Keratinocyte (primary cell): ENCODE measurements at regions not wholly inside any gene's neighbourhood (a gene's known extent, or its start where the extent isn't known, plus 50 kb on each side); places are given as distances from the start of the nearest gene placed in this dataset.

Experiments
- DNase-seq: peaks from one replicate; pipeline ENCODE4 v3.0.0-alpha.2; 2011; ENCODE audit warnings: low read depth, missing footprints, low spot score
- FAIRE-seq: peaks from 2 replicates; lab custom pipeline; 2011; peaks lifted over from hg19 to GRCh38; lab: Jason Lieb, UNC
- H2AFZ ChIP-seq: 2 replicates; pipeline ENCODE4 v1.6.0; 2012; ENCODE audit warnings: low read length, control low read depth, inconsistent platforms; ENCODE audit not compliant: control insufficient read depth
- H3K27ac ChIP-seq: 2 replicates; pipeline ENCODE4 v1.5.1; 2011; ENCODE audit warnings: low read length; ENCODE audit not compliant: control insufficient read depth, insufficient read depth
- H3K27me3 ChIP-seq: 3 replicates; pipeline ENCODE4 v1.6.0; 2011; ENCODE audit warnings: low read length; ENCODE audit not compliant: control insufficient read depth, insufficient read depth; ENCODE audit errors: extremely low read depth
- H3K36me3 ChIP-seq, 2 experiments: 2 replicates in 1 of 2; 3 replicates in 1 of 2; pipeline ENCODE4 v1.5.1; 2011; ENCODE audit warnings: low read length in 2 of 2, mild to moderate bottlenecking in 1 of 2; ENCODE audit not compliant: control insufficient read depth in 2 of 2, insufficient read depth in 2 of 2; ENCODE audit errors: extremely low read depth in 1 of 2
- H3K4me1 ChIP-seq: 3 replicates; pipeline ENCODE4 v1.5.1; 2011; ENCODE audit warnings: low read length; ENCODE audit not compliant: control insufficient read depth, insufficient read depth; ENCODE audit errors: extremely low read depth
- H3K4me2 ChIP-seq: 3 replicates; pipeline ENCODE4 v1.6.0; 2011; ENCODE audit warnings: low read depth, low read length; ENCODE audit not compliant: control insufficient read depth, insufficient read depth; ENCODE audit errors: extremely low read depth
- H3K4me3 ChIP-seq, 3 experiments: fragments of 200-600 bp in 1 of 3; sonication (generic) in 1 of 3; 2 replicates in 2 of 3; 3 replicates in 1 of 3; pipeline ENCODE4 v1.5.1; 2011 to 2016; ENCODE audit warnings: low read length in 3 of 3, mild to moderate bottlenecking in 3 of 3, control low read depth in 2 of 3, inconsistent platforms in 1 of 3, low read depth in 1 of 3, mixed read lengths in 1 of 3, mixed run types in 1 of 3, moderate library complexity in 1 of 3; ENCODE audit not compliant: control insufficient read depth in 2 of 3, insufficient read depth in 2 of 3; ENCODE audit errors: extremely low read depth in 1 of 3
- H3K79me2 ChIP-seq: 2 replicates; pipeline ENCODE4 v1.6.0; 2012; ENCODE audit warnings: low read length; ENCODE audit not compliant: control insufficient read depth, insufficient read depth
- H3K9ac ChIP-seq: 3 replicates; pipeline ENCODE4 v1.6.0; 2011; ENCODE audit warnings: low read length; ENCODE audit not compliant: control insufficient read depth, insufficient read depth; ENCODE audit errors: extremely low read depth
- H3K9me1 ChIP-seq: 3 replicates; pipeline ENCODE4 v1.6.0; 2011; ENCODE audit warnings: low read length; ENCODE audit not compliant: control insufficient read depth, insufficient read depth; ENCODE audit errors: extremely low read depth
- H3K9me3 ChIP-seq: 2 replicates; pipeline ENCODE4 v1.5.1; 2012; ENCODE audit warnings: low read depth, low read length; ENCODE audit not compliant: control insufficient read depth
- H4K20me1 ChIP-seq: 3 replicates; pipeline ENCODE4 v1.6.0; 2011; ENCODE audit warnings: low read length; ENCODE audit not compliant: control insufficient read depth, insufficient read depth; ENCODE audit errors: extremely low read depth
- EZH2 ChIP-seq: IDR thresholded peaks from one replicate; pipeline ENCODE4 v1.6.1; 2012; ENCODE audit warnings: inconsistent platforms, mild to moderate bottlenecking, low read length, moderate library complexity
- dilution Hi-C: fragments of 300-500 bp; cut with MboI; formaldehyde crosslinking; loops from one replicate; pipeline ENCODE4 v1.7.0; 2020; ENCODE audit warnings: low sequenced_read_pairs; ENCODE audit not compliant: extremely low pct_ligation_motif_present
- TF ChIP-seq, protein P1 (sequence below), 3 experiments: IDR thresholded peaks in 1 of 3; conservative IDR thresholded peaks in 1 of 3; optimal IDR thresholded peaks in 1 of 3; 2 replicates in 2 of 3; 3 replicates in 1 of 3; pipeline versions ENCODE3 to v1.5.1; 2011; ENCODE audit warnings: low read length in 3 of 3, mild to moderate bottlenecking in 3 of 3, moderate library complexity in 2 of 3, control low read depth in 1 of 3, inconsistent platforms in 1 of 3; ENCODE audit not compliant: insufficient read depth in 2 of 3; ENCODE audit errors: extremely low read depth in 1 of 3

DNA sequence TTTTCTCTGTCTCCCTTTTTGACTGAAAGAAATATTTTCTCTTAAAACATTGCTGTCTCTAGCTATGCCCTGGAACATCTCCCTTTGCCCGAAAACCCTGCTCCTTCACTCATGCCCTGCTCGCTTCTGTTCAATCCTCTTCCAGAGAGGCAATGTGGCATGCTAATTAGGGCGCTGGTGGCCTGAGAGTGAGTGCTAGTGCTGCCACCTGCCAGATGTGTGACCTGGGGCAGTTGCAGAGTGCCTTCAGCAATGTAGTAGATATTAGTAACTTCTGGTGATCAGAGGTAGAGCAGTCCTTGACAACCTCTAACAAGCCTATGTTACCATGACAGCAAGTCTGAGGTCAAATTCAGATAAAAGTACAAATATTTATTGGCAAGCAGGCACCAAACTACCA lies 119.5 kb upstream of the OSMR start:
- Histone ChIP-seq H2AFZ (no peak overlapping the region), H4K20me1 (no peaks in the 10 kb centered on the region), H3K9me1 (no peaks in the 10 kb centered on the region), H3K4me3 (no peak overlapping the region), H3K4me2 (no peak overlapping the region), H3K9ac (no peak overlapping the region), H3K27ac (no peak overlapping the region), H3K4me1 (no peaks in the 10 kb centered on the region), H3K27me3 (no peaks in the 10 kb centered on the region), H3K36me3 (no peaks in the 10 kb centered on the region), H3K79me2 (no peaks in the 10 kb centered on the region), H3K9me3 (no peaks in the 10 kb centered on the region)
- DNase-seq (no peak), FAIRE-seq (no peak)
- no peak for TF ChIP-seq EZH2
- TF ChIP-seq, protein P1, sequence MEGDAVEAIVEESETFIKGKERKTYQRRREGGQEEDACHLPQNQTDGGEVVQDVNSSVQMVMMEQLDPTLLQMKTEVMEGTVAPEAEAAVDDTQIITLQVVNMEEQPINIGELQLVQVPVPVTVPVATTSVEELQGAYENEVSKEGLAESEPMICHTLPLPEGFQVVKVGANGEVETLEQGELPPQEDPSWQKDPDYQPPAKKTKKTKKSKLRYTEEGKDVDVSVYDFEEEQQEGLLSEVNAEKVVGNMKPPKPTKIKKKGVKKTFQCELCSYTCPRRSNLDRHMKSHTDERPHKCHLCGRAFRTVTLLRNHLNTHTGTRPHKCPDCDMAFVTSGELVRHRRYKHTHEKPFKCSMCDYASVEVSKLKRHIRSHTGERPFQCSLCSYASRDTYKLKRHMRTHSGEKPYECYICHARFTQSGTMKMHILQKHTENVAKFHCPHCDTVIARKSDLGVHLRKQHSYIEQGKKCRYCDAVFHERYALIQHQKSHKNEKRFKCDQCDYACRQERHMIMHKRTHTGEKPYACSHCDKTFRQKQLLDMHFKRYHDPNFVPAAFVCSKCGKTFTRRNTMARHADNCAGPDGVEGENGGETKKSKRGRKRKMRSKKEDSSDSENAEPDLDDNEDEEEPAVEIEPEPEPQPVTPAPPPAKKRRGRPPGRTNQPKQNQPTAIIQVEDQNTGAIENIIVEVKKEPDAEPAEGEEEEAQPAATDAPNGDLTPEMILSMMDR (optimal IDR thresholded peaks at IDR 0.05 in 1 of 3, IDR thresholded peaks at IDR 0.05 in 1 of 3, conservative IDR thresholded peaks at IDR 0.05 in 1 of 3; ENCODE audit: extremely low read depth in 1 of 3, insufficient read depth in 2 of 3, low read length in 3 of 3), result no peak
- dilution Hi-C loops, result no loop called here

DNA sequence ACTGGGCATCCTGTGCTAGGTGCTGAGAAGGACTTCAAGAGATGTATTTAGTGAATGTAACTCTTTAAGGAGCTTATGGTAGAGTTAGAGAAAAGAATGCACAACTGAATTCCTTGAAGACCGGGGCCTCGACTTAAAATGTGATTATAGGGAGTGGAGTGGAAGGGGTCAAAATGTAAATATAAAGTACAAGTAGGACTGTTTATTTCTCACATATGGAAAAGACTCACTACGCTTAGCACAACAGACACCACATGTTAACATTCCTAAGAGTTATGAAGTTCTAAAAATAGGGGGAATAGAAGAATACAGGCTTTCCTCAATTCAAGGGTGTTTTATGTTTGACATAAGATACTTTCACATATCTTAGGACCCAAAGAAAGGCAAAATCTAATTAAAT lies 117.8 kb upstream of the OSMR start:
- H3K4me1 ChIP-seq, result no peaks in the 10 kb centered on the region
- H3K9me3 ChIP-seq, result no peaks in the 10 kb centered on the region
- H3K79me2 ChIP-seq, result no peaks in the 10 kb centered on the region
- FAIRE-seq (no peak), DNase-seq (no peak)
- no peak overlapping the region for H3K4me2 ChIP-seq
- no peaks in the 10 kb centered on the region for H3K36me3 ChIP-seq
- H3K4me3 ChIP-seq, result no peak overlapping the region
- TF ChIP-seq, protein P1 (optimal IDR thresholded peaks at IDR 0.05 in 1 of 3, IDR thresholded peaks at IDR 0.05 in 1 of 3, conservative IDR thresholded peaks at IDR 0.05 in 1 of 3; ENCODE audit: extremely low read depth in 1 of 3, insufficient read depth in 2 of 3, low read length in 3 of 3), result no peak
- TF ChIP-seq EZH2, result no peak
- peaks cover 3% of the 10 kb centered on the region for H3K27me3 ChIP-seq
- H2AFZ ChIP-seq, result no peak overlapping the region
- no peaks in the 10 kb centered on the region for H3K9me1 ChIP-seq
- H3K27ac ChIP-seq, result no peak overlapping the region
- H4K20me1 ChIP-seq, result no peaks in the 10 kb centered on the region
- dilution Hi-C loops, result no loop called here
- no peak overlapping the region for H3K9ac ChIP-seq
